Testis (tissue), 2 donors: ENCODE measurements at regions not wholly inside any gene's neighbourhood (a gene's known extent, or its start where the extent isn't known, plus 50 kb on each side); places are given as distances from the start of the nearest gene placed in this dataset.

Source experiments
- POLR2A ChIP-seq: fragments of 450-650 bp; IDR thresholded peaks from one replicate; pipeline ENCODE4 v1.6.1; 2017; ENCODE audit warnings: antibody characterized with exemption, mild to moderate bottlenecking, moderate library complexity
- TF ChIP-seq, protein P1 (sequence below), 3 experiments: fragments of 450-650 bp in 2 of 3; fragments of 200-600 bp in 1 of 3; sonication (generic) in 1 of 3; IDR thresholded peaks; one replicate each; pipeline ENCODE4 v1.5.1; 2016 to 2019; ENCODE audit warnings: antibody characterized with exemption in 3 of 3, mild to moderate bottlenecking in 2 of 3, moderate library complexity in 1 of 3

DNA sequence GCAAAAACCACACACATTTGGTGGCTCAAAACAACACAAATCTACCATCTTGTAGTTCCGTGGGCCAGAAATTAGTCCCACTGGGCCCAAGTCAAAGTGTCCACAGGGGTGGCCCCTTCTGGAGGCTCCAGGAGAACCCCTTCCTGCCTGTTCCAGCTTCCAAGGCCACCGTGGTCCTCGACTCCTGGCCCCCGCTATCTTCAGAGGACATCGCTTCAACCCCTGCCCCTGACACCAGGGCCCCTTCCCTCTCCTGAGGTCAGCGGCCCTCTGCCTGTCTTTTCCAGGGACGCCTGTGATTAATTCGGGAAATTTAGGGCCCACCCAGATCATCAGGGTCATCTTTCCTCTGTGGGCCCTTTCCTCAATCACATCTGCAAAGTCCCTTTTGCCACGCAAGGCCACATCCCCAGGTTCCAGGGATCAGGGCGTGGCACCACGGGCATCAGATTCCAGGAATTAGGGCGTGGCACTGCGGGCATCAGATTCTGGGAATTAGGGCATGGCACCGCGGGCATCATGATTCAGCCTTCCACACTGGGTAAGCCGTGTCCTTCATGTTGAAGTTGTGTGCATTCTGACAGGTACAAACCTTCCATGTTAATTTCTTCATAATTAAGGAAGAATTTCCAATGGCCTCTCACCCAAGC is 59.9 kb upstream of the SMOC2 start:
- TF ChIP-seq, protein P1, sequence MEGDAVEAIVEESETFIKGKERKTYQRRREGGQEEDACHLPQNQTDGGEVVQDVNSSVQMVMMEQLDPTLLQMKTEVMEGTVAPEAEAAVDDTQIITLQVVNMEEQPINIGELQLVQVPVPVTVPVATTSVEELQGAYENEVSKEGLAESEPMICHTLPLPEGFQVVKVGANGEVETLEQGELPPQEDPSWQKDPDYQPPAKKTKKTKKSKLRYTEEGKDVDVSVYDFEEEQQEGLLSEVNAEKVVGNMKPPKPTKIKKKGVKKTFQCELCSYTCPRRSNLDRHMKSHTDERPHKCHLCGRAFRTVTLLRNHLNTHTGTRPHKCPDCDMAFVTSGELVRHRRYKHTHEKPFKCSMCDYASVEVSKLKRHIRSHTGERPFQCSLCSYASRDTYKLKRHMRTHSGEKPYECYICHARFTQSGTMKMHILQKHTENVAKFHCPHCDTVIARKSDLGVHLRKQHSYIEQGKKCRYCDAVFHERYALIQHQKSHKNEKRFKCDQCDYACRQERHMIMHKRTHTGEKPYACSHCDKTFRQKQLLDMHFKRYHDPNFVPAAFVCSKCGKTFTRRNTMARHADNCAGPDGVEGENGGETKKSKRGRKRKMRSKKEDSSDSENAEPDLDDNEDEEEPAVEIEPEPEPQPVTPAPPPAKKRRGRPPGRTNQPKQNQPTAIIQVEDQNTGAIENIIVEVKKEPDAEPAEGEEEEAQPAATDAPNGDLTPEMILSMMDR (IDR thresholded peaks at IDR 0.05), result no peak
- TF ChIP-seq POLR2A, result no peak
